ENCODE measurements at regions not wholly inside any gene's neighbourhood (a gene's known extent, or its start where the extent isn't known, plus 50 kb on each side); places are given as distances from the start of the nearest gene placed in this dataset.

GRCh38 chr5:87155106-87155505 lies 112.6 kb upstream of the RASA1 start:
- TF ChIP-seq CTCF (IDR thresholded peaks at IDR 0.05; ENCODE audit: insufficient read depth, low read length) (no peak), POLR2AphosphoS5 (IDR thresholded peaks at IDR 0.05; ENCODE audit: low read depth) (no peak)
- TF ChIP-seq, protein P1, sequence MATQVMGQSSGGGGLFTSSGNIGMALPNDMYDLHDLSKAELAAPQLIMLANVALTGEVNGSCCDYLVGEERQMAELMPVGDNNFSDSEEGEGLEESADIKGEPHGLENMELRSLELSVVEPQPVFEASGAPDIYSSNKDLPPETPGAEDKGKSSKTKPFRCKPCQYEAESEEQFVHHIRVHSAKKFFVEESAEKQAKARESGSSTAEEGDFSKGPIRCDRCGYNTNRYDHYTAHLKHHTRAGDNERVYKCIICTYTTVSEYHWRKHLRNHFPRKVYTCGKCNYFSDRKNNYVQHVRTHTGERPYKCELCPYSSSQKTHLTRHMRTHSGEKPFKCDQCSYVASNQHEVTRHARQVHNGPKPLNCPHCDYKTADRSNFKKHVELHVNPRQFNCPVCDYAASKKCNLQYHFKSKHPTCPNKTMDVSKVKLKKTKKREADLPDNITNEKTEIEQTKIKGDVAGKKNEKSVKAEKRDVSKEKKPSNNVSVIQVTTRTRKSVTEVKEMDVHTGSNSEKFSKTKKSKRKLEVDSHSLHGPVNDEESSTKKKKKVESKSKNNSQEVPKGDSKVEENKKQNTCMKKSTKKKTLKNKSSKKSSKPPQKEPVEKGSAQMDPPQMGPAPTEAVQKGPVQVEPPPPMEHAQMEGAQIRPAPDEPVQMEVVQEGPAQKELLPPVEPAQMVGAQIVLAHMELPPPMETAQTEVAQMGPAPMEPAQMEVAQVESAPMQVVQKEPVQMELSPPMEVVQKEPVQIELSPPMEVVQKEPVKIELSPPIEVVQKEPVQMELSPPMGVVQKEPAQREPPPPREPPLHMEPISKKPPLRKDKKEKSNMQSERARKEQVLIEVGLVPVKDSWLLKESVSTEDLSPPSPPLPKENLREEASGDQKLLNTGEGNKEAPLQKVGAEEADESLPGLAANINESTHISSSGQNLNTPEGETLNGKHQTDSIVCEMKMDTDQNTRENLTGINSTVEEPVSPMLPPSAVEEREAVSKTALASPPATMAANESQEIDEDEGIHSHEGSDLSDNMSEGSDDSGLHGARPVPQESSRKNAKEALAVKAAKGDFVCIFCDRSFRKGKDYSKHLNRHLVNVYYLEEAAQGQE (IDR thresholded peaks at IDR 0.05; ENCODE audit: insufficient replicate concordance, low read depth), result no peak

Data from HL-60 (cell line).